MM.1S (cell line): ENCODE measurements at regions not wholly inside any gene's neighbourhood (a gene's known extent, or its start where the extent isn't known, plus 50 kb on each side); places are given as distances from the start of the nearest gene placed in this dataset.
"Not testable (repeated sequence)": the region's sequence is repeated elsewhere in the genome, so short reads cannot be mapped to it uniquely, and the experiment has no call there.

Source experiments
- DNase-seq: peaks from one replicate; pipeline ENCODE4 v3.0.0-alpha.2; 2015
- H2AFZ ChIP-seq: fragments of 300-600 bp; sonication (generic); 2 replicates; pipeline ENCODE4 v1.6.0; 2016; ENCODE audit warnings: antibody characterized with exemption, low read length
- H3F3A ChIP-seq: fragments of 300-600 bp; sonication (generic); 2 replicates; pipeline ENCODE4 v1.6.1; 2016; ENCODE audit warnings: mild to moderate bottlenecking, antibody characterized with exemption, low read length, moderate library complexity, mixed read lengths; ENCODE audit not compliant: insufficient read depth
- H3K27ac ChIP-seq: fragments of 300-600 bp; sonication (generic); 2 replicates; pipeline ENCODE4 v1.5.1; 2016; ENCODE audit warnings: mild to moderate bottlenecking, low read length
- H3K27me3 ChIP-seq: fragments of 300-600 bp; sonication (generic); replicated peaks from 2 replicates; pipeline ENCODE4 v1.6.0; 2016; ENCODE audit warnings: low read length; ENCODE audit not compliant: insufficient read depth
- H3K36me3 ChIP-seq: fragments of 300-600 bp; sonication (generic); replicated peaks from 2 replicates; pipeline ENCODE4 v1.6.1; 2016; ENCODE audit warnings: mild to moderate bottlenecking, low read length, mixed read lengths; ENCODE audit not compliant: insufficient read depth
- H3K4me1 ChIP-seq: fragments of 300-600 bp; sonication (generic); 2 replicates; pipeline ENCODE4 v1.6.1; 2016; ENCODE audit warnings: low read length, mixed read lengths
- H3K4me2 ChIP-seq: fragments of 300-600 bp; sonication (generic); 2 replicates; pipeline ENCODE4 v1.6.0; 2016; ENCODE audit warnings: low read depth, low read length
- H3K4me3 ChIP-seq: fragments of 300-600 bp; sonication (generic); 2 replicates; pipeline ENCODE4 v1.5.1; 2016; ENCODE audit warnings: low read length, mixed read lengths
- H3K79me2 ChIP-seq: fragments of 300-600 bp; sonication (generic); 2 replicates; pipeline ENCODE4 v1.6.1; 2016; ENCODE audit warnings: mixed run types, low read length, mixed read lengths
- H3K9ac ChIP-seq: fragments of 300-600 bp; sonication (generic); 2 replicates; pipeline ENCODE4 v1.6.1; 2016; ENCODE audit warnings: low read length, mixed read lengths
- H3K9me2 ChIP-seq: fragments of 300-600 bp; sonication (generic); replicated peaks from 2 replicates; pipeline ENCODE4 v1.6.1; 2016; ENCODE audit warnings: mild to moderate bottlenecking, low read length, mixed read lengths; ENCODE audit not compliant: insufficient read depth
- H3K9me3 ChIP-seq: fragments of 300-600 bp; sonication (generic); replicated peaks from 2 replicates; pipeline ENCODE4 v1.6.1; 2016; ENCODE audit warnings: mild to moderate bottlenecking, low read length, mixed read lengths; ENCODE audit not compliant: insufficient read depth
- H4K20me1 ChIP-seq: fragments of 300-600 bp; sonication (generic); 2 replicates; pipeline ENCODE4 v1.6.1; 2016; ENCODE audit warnings: mild to moderate bottlenecking, low read length, moderate library complexity, mixed read lengths; ENCODE audit not compliant: insufficient read depth
- EZH2 ChIP-seq: fragments of 300-600 bp; sonication (generic); optimal IDR thresholded peaks from 2 replicates; pipeline ENCODE3; 2017; ENCODE audit warnings: low read depth, mild to moderate bottlenecking, antibody characterized with exemption, low read length, mixed read lengths
- EZH2phosphoT487 ChIP-seq: fragments of 300-600 bp; sonication (generic); IDR thresholded peaks from 2 replicates; pipeline ENCODE4 v1.6.1; 2018; ENCODE audit warnings: antibody characterized with exemption, low read length
- TF ChIP-seq, protein P1 (sequence below): fragments of 300-600 bp; sonication (generic); IDR thresholded peaks from 2 replicates; pipeline ENCODE4 v1.5.1; 2016; ENCODE audit warnings: antibody characterized with exemption, low read length, mixed read lengths

DNA sequence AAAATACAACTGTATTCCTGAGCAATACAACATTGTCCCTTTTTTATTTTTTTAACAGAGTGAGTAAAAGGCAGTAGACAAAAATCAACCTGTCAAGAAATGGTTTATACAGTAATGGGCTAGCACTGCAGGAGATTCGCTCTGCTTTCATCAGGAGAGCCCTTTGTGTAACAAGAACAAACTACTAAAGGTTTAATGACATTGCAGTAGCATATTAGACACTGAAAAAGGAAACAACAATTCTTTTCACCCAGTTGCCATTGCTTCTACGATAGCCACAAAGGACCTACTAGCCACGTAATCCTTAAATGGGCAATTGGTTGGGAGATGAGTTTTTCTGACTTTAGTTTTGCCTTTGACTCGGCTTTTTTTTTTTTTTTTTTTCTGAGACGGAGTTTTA is 319.8 kb upstream of the TRPM3 start:
- no peak overlapping the region for H3K27ac ChIP-seq
- no peaks in the 10 kb centered on the region for H3K36me3 ChIP-seq

DNA sequence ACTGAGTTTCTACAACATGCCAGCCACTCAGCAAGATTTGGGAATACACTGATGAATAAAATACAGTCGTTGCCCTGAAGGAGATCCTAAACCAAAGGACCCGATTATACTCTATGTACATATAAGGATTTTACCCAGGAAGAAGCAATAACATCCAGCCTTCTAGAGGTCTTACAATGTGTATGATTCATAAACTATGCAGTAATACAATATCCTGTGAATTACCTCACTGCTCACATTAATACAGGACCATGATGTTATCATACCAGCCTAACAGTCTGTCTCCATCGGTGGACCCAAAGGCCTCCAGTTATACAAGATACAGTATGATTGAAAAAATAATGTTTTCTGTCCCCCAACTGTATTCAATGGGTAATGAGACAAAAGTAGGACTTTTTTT is 310.5 kb upstream of the TRPM3 start:
- DNase-seq: no peak
- Histone ChIP-seq H3K4me2 (no peak overlapping the region), H3K36me3 (no peaks in the 10 kb centered on the region), H3K79me2 (no peaks in the 10 kb centered on the region), H2AFZ (no peak overlapping the region), H3K27ac (no peak overlapping the region), H3K4me1 (no peaks in the 10 kb centered on the region), H3K27me3 (no peaks in the 10 kb centered on the region), H4K20me1 (no peaks in the 10 kb centered on the region), H3K4me3 (no peak overlapping the region), H3K9ac (no peak overlapping the region), H3K9me3 (no peaks in the 10 kb centered on the region), H3K9me2 (no peaks in the 10 kb centered on the region), H3F3A (no peaks in the 10 kb centered on the region)
- TF ChIP-seq, protein P1, sequence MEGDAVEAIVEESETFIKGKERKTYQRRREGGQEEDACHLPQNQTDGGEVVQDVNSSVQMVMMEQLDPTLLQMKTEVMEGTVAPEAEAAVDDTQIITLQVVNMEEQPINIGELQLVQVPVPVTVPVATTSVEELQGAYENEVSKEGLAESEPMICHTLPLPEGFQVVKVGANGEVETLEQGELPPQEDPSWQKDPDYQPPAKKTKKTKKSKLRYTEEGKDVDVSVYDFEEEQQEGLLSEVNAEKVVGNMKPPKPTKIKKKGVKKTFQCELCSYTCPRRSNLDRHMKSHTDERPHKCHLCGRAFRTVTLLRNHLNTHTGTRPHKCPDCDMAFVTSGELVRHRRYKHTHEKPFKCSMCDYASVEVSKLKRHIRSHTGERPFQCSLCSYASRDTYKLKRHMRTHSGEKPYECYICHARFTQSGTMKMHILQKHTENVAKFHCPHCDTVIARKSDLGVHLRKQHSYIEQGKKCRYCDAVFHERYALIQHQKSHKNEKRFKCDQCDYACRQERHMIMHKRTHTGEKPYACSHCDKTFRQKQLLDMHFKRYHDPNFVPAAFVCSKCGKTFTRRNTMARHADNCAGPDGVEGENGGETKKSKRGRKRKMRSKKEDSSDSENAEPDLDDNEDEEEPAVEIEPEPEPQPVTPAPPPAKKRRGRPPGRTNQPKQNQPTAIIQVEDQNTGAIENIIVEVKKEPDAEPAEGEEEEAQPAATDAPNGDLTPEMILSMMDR: no peak
- TF ChIP-seq EZH2 (no peak), EZH2phosphoT487 (no peak)

More for the DNA sequence above, 319.8 kb upstream of the TRPM3 start:
- Histone ChIP-seq H3K9ac (no peak overlapping the region), H3K79me2 (no peaks in the 10 kb centered on the region), H3K27me3 (no peaks in the 10 kb centered on the region), H3K4me1 (no peaks in the 10 kb centered on the region), H3K9me2 (no peaks in the 10 kb centered on the region), H2AFZ (no peak overlapping the region), H3K9me3 (no peaks in the 10 kb centered on the region), H3F3A (no peaks in the 10 kb centered on the region), H3K4me2 (no peak overlapping the region), H4K20me1 (no peaks in the 10 kb centered on the region), H3K4me3 (no peak overlapping the region)
- TF ChIP-seq EZH2phosphoT487: no peak
- DNase-seq: no peak

DNA sequence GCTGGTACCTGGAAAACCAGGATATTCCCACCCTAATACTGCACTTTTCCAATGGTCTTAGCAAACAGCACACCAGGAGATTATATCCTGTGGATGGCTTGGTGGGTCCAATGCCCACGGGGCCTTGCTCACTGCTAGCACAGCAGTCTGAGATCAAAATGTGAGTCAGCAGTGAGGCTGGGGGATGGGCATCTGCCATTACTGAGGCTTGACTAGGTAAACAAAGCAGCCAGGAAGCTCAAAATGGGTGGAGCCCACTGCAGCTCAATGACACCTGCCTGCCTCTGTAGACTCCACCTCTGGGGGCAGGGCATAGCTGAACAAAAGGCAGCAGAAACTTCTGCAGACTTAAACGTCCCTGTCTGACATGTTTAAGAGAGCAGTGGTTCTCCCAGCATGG is 285.9 kb upstream of the TRPM3 start:
- peak; percentile 59 for DNase-seq
- not testable (repeated sequence) for H3K79me2 ChIP-seq, H3K27ac ChIP-seq, H4K20me1 ChIP-seq, H3K9me2 ChIP-seq, H3K27me3 ChIP-seq, H3K9ac ChIP-seq, H3K4me3 ChIP-seq, H3K9me3 ChIP-seq, H3K36me3 ChIP-seq, H3F3A ChIP-seq, H3K4me2 ChIP-seq, H3K4me1 ChIP-seq
- H2AFZ ChIP-seq: 0 out of 2 replicates have a peak overlapping the region, but pooled peaks have one; percentile 27

DNA sequence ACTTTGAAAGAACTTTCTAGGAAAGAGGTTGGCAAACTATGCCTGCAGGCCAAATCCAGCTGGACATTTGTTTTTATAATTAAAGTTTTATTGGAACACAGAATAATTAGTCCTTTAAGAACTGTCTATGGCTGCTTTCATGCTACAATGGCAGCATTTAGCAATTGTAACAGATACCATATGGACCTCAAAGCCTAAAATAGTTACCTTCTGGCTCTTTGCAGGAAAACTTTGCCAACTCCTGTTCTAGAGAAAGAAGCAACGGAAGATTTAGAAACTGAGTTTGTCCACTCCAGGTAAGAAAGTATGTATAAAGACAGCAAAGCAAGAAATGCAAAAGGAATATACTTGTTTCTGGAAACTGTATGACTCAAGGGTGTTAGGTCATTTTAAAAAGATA is 281.7 kb upstream of the TRPM3 start:
- Histone ChIP-seq H3F3A (no peaks in the 10 kb centered on the region), H3K36me3 (no peaks in the 10 kb centered on the region), H3K4me1 (no peaks in the 10 kb centered on the region; the same call in 1 of the 2 replicates), H3K27ac (no peak overlapping the region), H3K9ac (no peak overlapping the region), H2AFZ (no peak overlapping the region), H4K20me1 (no peaks in the 10 kb centered on the region), H3K27me3 (no peaks in the 10 kb centered on the region), H3K79me2 (no peaks in the 10 kb centered on the region), H3K4me3 (no peak overlapping the region), H3K9me3 (no peaks in the 10 kb centered on the region), H3K4me2 (no peak overlapping the region), H3K9me2 (no peaks in the 10 kb centered on the region)
- DNase-seq: no peak
- no peak for TF ChIP-seq EZH2phosphoT487
- TF ChIP-seq EZH2: no peak
- TF ChIP-seq, protein P1: no peak
